HEK293 (cell line): ENCODE measurements at regions not wholly inside any gene's neighbourhood (a gene's known extent, or its start where the extent isn't known, plus 50 kb on each side); places are given as distances from the start of the nearest gene placed in this dataset.

Experiments used
- CTCF ChIA-PET: fragments of 350-600 bp; formaldehyde crosslinking; extraction: SDS; loops from one replicate; lab custom pipeline; 2021; ENCODE audit warnings: antibody characterized with exemption; lab: Yijun Ruan, JAX
- POLR2A ChIA-PET: fragments of 300-600 bp; formaldehyde crosslinking; extraction: SDS; loops from one replicate; lab custom pipeline; 2020; ENCODE audit warnings: antibody characterized with exemption, inconsistent platforms; lab: Yijun Ruan, JAX
- H3K27ac ChIP-seq: fragments of 200-500 bp; sonication (Bioruptor generic); 2 replicates; pipeline ENCODE4 v1.5.1; 2014; ENCODE audit warnings: low read depth, low read length, control low read depth, inconsistent platforms; ENCODE audit errors: extremely low read depth
- H3K36me3 ChIP-seq, 2 experiments: fragments of 200-500 bp in 1 of 2; sonication (Bioruptor generic) in 1 of 2; 1 replicate in 1 of 2; 2 replicates in 1 of 2; pipeline ENCODE4 v1.5.1; 2014 to 2017; ENCODE audit warnings: inconsistent platforms in 2 of 2, low read length in 2 of 2; ENCODE audit not compliant: control insufficient read depth in 2 of 2, insufficient read depth in 1 of 2
- H3K4me1 ChIP-seq: fragments of 200-500 bp; sonication (Bioruptor generic); 2 replicates; pipeline ENCODE4 v1.5.1; 2014; ENCODE audit warnings: mild to moderate bottlenecking, low read length, inconsistent platforms; ENCODE audit not compliant: control insufficient read depth, insufficient read depth
- H3K4me3 ChIP-seq: 2 replicates; pipeline ENCODE4 v1.5.1; 2011; ENCODE audit warnings: low read depth, mild to moderate bottlenecking, control low read depth, low read length, moderate library complexity
- H3K9me3 ChIP-seq: fragments of 200-500 bp; sonication (Bioruptor generic); 2 replicates; pipeline ENCODE4 v1.5.1; 2014; ENCODE audit warnings: low read depth, low read length, inconsistent platforms; ENCODE audit not compliant: control insufficient read depth, insufficient read depth
- AEBP2 ChIP-seq: fragments of 450-650 bp; formaldehyde crosslinking; IDR thresholded peaks from 2 replicates; pipeline ENCODE4 v1.5.1; 2016; ENCODE audit warnings: missing biosample characterization, missing genetic modification characterization, borderline replicate concordance
- ATF2 ChIP-seq: fragments of 450-650 bp; formaldehyde crosslinking; IDR thresholded peaks from 2 replicates; pipeline ENCODE4 v1.5.1; 2016; ENCODE audit warnings: missing biosample characterization, missing genetic modification characterization, low read depth
- GLIS2 ChIP-seq: fragments of 450-650 bp; formaldehyde crosslinking; IDR thresholded peaks from 2 replicates; pipeline ENCODE4 v1.5.1; 2016; ENCODE audit warnings: missing biosample characterization, missing genetic modification characterization
- OSR2 ChIP-seq: fragments of 450-650 bp; formaldehyde crosslinking; IDR thresholded peaks from 2 replicates; pipeline ENCODE4 v1.5.1; 2016; ENCODE audit warnings: missing biosample characterization, missing genetic modification characterization
- ZFP41 ChIP-seq: fragments of 450-650 bp; formaldehyde crosslinking; IDR thresholded peaks from 2 replicates; pipeline ENCODE4 v1.5.1; 2016; ENCODE audit warnings: missing biosample characterization, missing genetic modification characterization, borderline replicate concordance
- ZNF155 ChIP-seq: fragments of 450-650 bp; formaldehyde crosslinking; IDR thresholded peaks from 2 replicates; pipeline ENCODE4 v1.5.1; 2016; ENCODE audit warnings: missing biosample characterization, missing genetic modification characterization
- ZNF174 ChIP-seq: fragments of 450-650 bp; formaldehyde crosslinking; IDR thresholded peaks from 2 replicates; pipeline ENCODE4 v1.5.0; 2017; ENCODE audit warnings: missing biosample characterization, mild to moderate bottlenecking, missing genetic modification characterization
- ZNF175 ChIP-seq: fragments of 450-650 bp; formaldehyde crosslinking; IDR thresholded peaks from 2 replicates; pipeline ENCODE4 v1.5.1; 2016; ENCODE audit warnings: missing biosample characterization, missing genetic modification characterization
- ZNF19 ChIP-seq: fragments of 450-650 bp; formaldehyde crosslinking; IDR thresholded peaks from 2 replicates; pipeline ENCODE4; 2016; ENCODE audit warnings: missing biosample characterization, missing genetic modification characterization, low read depth
- ZNF302 ChIP-seq: fragments of 450-650 bp; formaldehyde crosslinking; IDR thresholded peaks from 2 replicates; pipeline ENCODE4 v1.5.1; 2016; ENCODE audit warnings: missing biosample characterization, missing genetic modification characterization, low read depth
- ZNF335 ChIP-seq: fragments of 450-650 bp; formaldehyde crosslinking; conservative IDR thresholded peaks from 2 replicates; pipeline ENCODE4 v1.5.1; 2016; ENCODE audit warnings: missing biosample characterization, missing genetic modification characterization
- ZNF398 ChIP-seq: fragments of 450-650 bp; formaldehyde crosslinking; IDR thresholded peaks from 2 replicates; pipeline ENCODE4 v1.5.1; 2017; ENCODE audit warnings: missing biosample characterization, missing genetic modification characterization
- ZNF416 ChIP-seq: fragments of 450-650 bp; formaldehyde crosslinking; IDR thresholded peaks from 2 replicates; pipeline ENCODE4 v1.5.1; 2016; ENCODE audit warnings: missing biosample characterization, missing genetic modification characterization
- ZNF48 ChIP-seq: fragments of 450-650 bp; formaldehyde crosslinking; IDR thresholded peaks from 2 replicates; pipeline ENCODE4 v1.5.1; 2016; ENCODE audit warnings: missing biosample characterization, missing genetic modification characterization
- ZNF488 ChIP-seq: fragments of 450-650 bp; formaldehyde crosslinking; IDR thresholded peaks from 2 replicates; pipeline ENCODE4 v1.5.1; 2016; ENCODE audit warnings: missing biosample characterization, missing genetic modification characterization
- ZNF514 ChIP-seq: fragments of 450-650 bp; formaldehyde crosslinking; IDR thresholded peaks from 2 replicates; pipeline ENCODE4 v1.5.1; 2016; ENCODE audit warnings: missing biosample characterization, missing genetic modification characterization
- ZNF549 ChIP-seq: fragments of 450-650 bp; IDR thresholded peaks from 2 replicates; pipeline ENCODE4 v1.5.1; 2018; ENCODE audit warnings: missing biosample characterization, missing genetic modification characterization, mild to moderate bottlenecking, inconsistent platforms, moderate library complexity
- ZNF580 ChIP-seq: fragments of 450-650 bp; formaldehyde crosslinking; IDR thresholded peaks from 2 replicates; pipeline ENCODE4 v1.5.1; 2016; ENCODE audit warnings: missing biosample characterization, missing genetic modification characterization
- ZNF585B ChIP-seq: fragments of 450-650 bp; formaldehyde crosslinking; IDR thresholded peaks from 2 replicates; pipeline ENCODE4 v1.5.1; 2016; ENCODE audit warnings: missing biosample characterization, missing genetic modification characterization
- ZNF600 ChIP-seq: fragments of 450-650 bp; formaldehyde crosslinking; IDR thresholded peaks from 2 replicates; pipeline ENCODE4 v1.5.1; 2016; ENCODE audit warnings: missing biosample characterization, missing genetic modification characterization
- ZNF654 ChIP-seq: fragments of 450-650 bp; formaldehyde crosslinking; IDR thresholded peaks from 2 replicates; pipeline ENCODE4 v1.5.1; 2016; ENCODE audit warnings: low read depth, missing biosample characterization, missing genetic modification characterization
- ZNF677 ChIP-seq: fragments of 450-650 bp; IDR thresholded peaks from 2 replicates; pipeline ENCODE4 v1.5.0; 2018; ENCODE audit warnings: missing biosample characterization, mild to moderate bottlenecking, missing genetic modification characterization, moderate library complexity
- ZNF747 ChIP-seq: fragments of 450-650 bp; formaldehyde crosslinking; IDR thresholded peaks from 2 replicates; pipeline ENCODE4 v1.5.1; 2016; ENCODE audit warnings: missing biosample characterization, missing genetic modification characterization
- ZNF776 ChIP-seq: fragments of 450-650 bp; formaldehyde crosslinking; IDR thresholded peaks from 2 replicates; pipeline ENCODE4 v1.5.0; 2017; ENCODE audit warnings: missing biosample characterization, missing genetic modification characterization, borderline replicate concordance

- POLR2A ChIA-PET: no interaction called here
- TF ChIP-seq ZNF585B (tag by site-specific recombination): no peak
- TF ChIP-seq ZFP41 (tag by site-specific recombination): no peak
- TF ChIP-seq ZNF549: no peak
- no peak for TF ChIP-seq GLIS2 (tag by site-specific recombination)
- TF ChIP-seq ZNF174 (tag by site-specific recombination): no peak
- TF ChIP-seq ZNF48: no peak
- no peak for TF ChIP-seq ZNF335 (tag by site-specific recombination)
- no peaks in the 10 kb centered on the region for H3K9me3 ChIP-seq
- CTCF ChIA-PET: interaction anchor here (0.6 kb wide), 2 partner anchors 734 to 974 kb away, joined by 3 to 5 read pairs; no protein-coding TSS in a partner anchor
- no peak overlapping the region for H3K27ac ChIP-seq
- no peaks in the 10 kb centered on the region for H3K4me1 ChIP-seq
- no peaks in the 10 kb centered on the region for H3K36me3 ChIP-seq
- H3K4me3 ChIP-seq: no peak overlapping the region
Observed at GRCh38 chr7:13717031-13717430, 272.4 kb downstream of the ETV1 start.

- Histone ChIP-seq H3K27ac (no peak overlapping the region), H3K9me3 (no peaks in the 10 kb centered on the region), H3K4me3 (no peak overlapping the region), H3K36me3 (no peaks in the 10 kb centered on the region), H3K4me1 (no peaks in the 10 kb centered on the region)
- CTCF ChIA-PET: interaction anchor here (0.5 to 0.6 kb wide), 3 partner anchors 119 to 731 kb away, joined by 3 to 4 read pairs (median 3); no protein-coding TSS in a partner anchor
- TF ChIP-seq ZNF747 (tag by site-specific recombination): no peak
- TF ChIP-seq ZNF416: no peak
- TF ChIP-seq ZNF155 (tag by site-specific recombination): no peak
- TF ChIP-seq OSR2 (tag by site-specific recombination): no peak
- TF ChIP-seq ZNF677 (tag by site-specific recombination): no peak
- TF ChIP-seq ZNF514 (tag by site-specific recombination): no peak
- no peak for TF ChIP-seq ZNF48
- no peak for TF ChIP-seq ZNF580 (tag by site-specific recombination)
- no peak for TF ChIP-seq AEBP2 (tag by site-specific recombination)
- TF ChIP-seq ZNF175 (tag by site-specific recombination): no peak
- POLR2A ChIA-PET: no interaction called here
Observed at GRCh38 chr7:13724191-13724976, 265.1 kb downstream of the ETV1 start.

GRCh38 chr7:13724977-13725566 lies 264.4 kb downstream of the ETV1 start:
- Histone ChIP-seq H3K9me3 (no peaks in the 10 kb centered on the region), H3K36me3 (no peaks in the 10 kb centered on the region), H3K27ac (no peak overlapping the region), H3K4me1 (no peaks in the 10 kb centered on the region), H3K4me3 (no peak overlapping the region)
- POLR2A ChIA-PET: no interaction called here
- CTCF ChIA-PET: interaction anchor here (0.5 to 0.6 kb wide), 3 partner anchors 120 to 731 kb away, joined by 3 to 4 read pairs (median 3); no protein-coding TSS in a partner anchor
- no peak for TF ChIP-seq ZNF776 (tag by site-specific recombination)
- no peak for TF ChIP-seq ZNF488 (tag by site-specific recombination)
- no peak for TF ChIP-seq ZNF155 (tag by site-specific recombination)
- no peak for TF ChIP-seq ZNF398 (tag by site-specific recombination)
- TF ChIP-seq ATF2: no peak
- no peak for TF ChIP-seq ZNF600 (tag by site-specific recombination)
- no peak for TF ChIP-seq ZNF654 (tag by site-specific recombination)
- no peak for TF ChIP-seq ZNF19 (tag by site-specific recombination)
- no peak for TF ChIP-seq ZNF302
